ENCODE measurements at regions not wholly inside any gene's neighbourhood (a gene's known extent, or its start where the extent isn't known, plus 50 kb on each side); places are given as distances from the start of the nearest gene placed in this dataset.

GRCh38 chr4:180512801-180513475, 1730.3 kb upstream of the TENM3 start:
- TF ChIP-seq ZNF274 (IDR thresholded peaks at IDR 0.05; ENCODE audit: low read depth, low read length): no peak
- no peak for TF ChIP-seq SUZ12 (IDR thresholded peaks at IDR 0.05; ENCODE audit: extremely low read depth, insufficient read depth, insufficient read length)
- TF ChIP-seq YY1 (IDR thresholded peaks at IDR 0.05; ENCODE audit: insufficient read depth, insufficient read length): no peak
- Histone ChIP-seq H3K27me3 (ENCODE audit: insufficient read depth, insufficient read length) (no peaks in the 10 kb centered on the region), H3K4me3 (ENCODE audit: insufficient read length, low read depth) (no peak overlapping the region), H3K9ac (ENCODE audit: insufficient read length, low read depth) (no peak overlapping the region), H3K36me3 (ENCODE audit: insufficient read depth, insufficient read length, low read length) (no peaks in the 10 kb centered on the region), H3K9me3 (ENCODE audit: insufficient read depth, low read length) (no peaks in the 10 kb centered on the region), H3K4me1 (ENCODE audit: insufficient read depth, insufficient read length) (no peaks in the 10 kb centered on the region)
- no peak for DNase-seq (ENCODE audit: low read depth, low spot score)

- Histone ChIP-seq H3K4me1 (ENCODE audit: insufficient read depth, insufficient read length) (no peaks in the 10 kb centered on the region), H3K4me3 (ENCODE audit: insufficient read length, low read depth) (no peak overlapping the region), H3K27me3 (ENCODE audit: insufficient read depth, insufficient read length) (no peaks in the 10 kb centered on the region), H3K36me3 (ENCODE audit: insufficient read depth, insufficient read length, low read length) (no peaks in the 10 kb centered on the region), H3K9me3 (ENCODE audit: insufficient read depth, low read length) (no peaks in the 10 kb centered on the region), H3K9ac (ENCODE audit: insufficient read length, low read depth) (no peak overlapping the region)
- no peak for DNase-seq (ENCODE audit: low read depth, low spot score)
- no peak for TF ChIP-seq SUZ12 (IDR thresholded peaks at IDR 0.05; ENCODE audit: extremely low read depth, insufficient read depth, insufficient read length)
- TF ChIP-seq ZNF274 (IDR thresholded peaks at IDR 0.05; ENCODE audit: low read depth, low read length): no peak
- no peak for TF ChIP-seq YY1 (IDR thresholded peaks at IDR 0.05; ENCODE audit: insufficient read depth, insufficient read length)
Measured at GRCh38 chr4:180518906-180519305, 1724.3 kb upstream of the TENM3 start.

GRCh38 chr4:180521181-180521580, 1722.0 kb upstream of the TENM3 start:
- no peak for DNase-seq (ENCODE audit: low read depth, low spot score)
- no peak for TF ChIP-seq YY1 (IDR thresholded peaks at IDR 0.05; ENCODE audit: insufficient read depth, insufficient read length)
- no peak for TF ChIP-seq SUZ12 (IDR thresholded peaks at IDR 0.05; ENCODE audit: extremely low read depth, insufficient read depth, insufficient read length)
- TF ChIP-seq ZNF274 (IDR thresholded peaks at IDR 0.05; ENCODE audit: low read depth, low read length): no peak
- H3K36me3 ChIP-seq (ENCODE audit: insufficient read depth, insufficient read length, low read length): no peaks in the 10 kb centered on the region
- H3K4me3 ChIP-seq (ENCODE audit: insufficient read length, low read depth): no peak overlapping the region
- H3K27me3 ChIP-seq (ENCODE audit: insufficient read depth, insufficient read length): no peaks in the 10 kb centered on the region
- H3K9ac ChIP-seq (ENCODE audit: insufficient read length, low read depth): no peak overlapping the region
- H3K4me1 ChIP-seq (ENCODE audit: insufficient read depth, insufficient read length): no peaks in the 10 kb centered on the region
- no peaks in the 10 kb centered on the region for H3K9me3 ChIP-seq (ENCODE audit: insufficient read depth, low read length)

- no peak for DNase-seq (ENCODE audit: low read depth, low spot score)
- Histone ChIP-seq H3K27me3 (ENCODE audit: insufficient read depth, insufficient read length) (no peaks in the 10 kb centered on the region), H3K9me3 (ENCODE audit: insufficient read depth, low read length) (no peaks in the 10 kb centered on the region), H3K4me1 (ENCODE audit: insufficient read depth, insufficient read length) (no peaks in the 10 kb centered on the region), H3K36me3 (ENCODE audit: insufficient read depth, insufficient read length, low read length) (no peaks in the 10 kb centered on the region), H3K4me3 (ENCODE audit: insufficient read length, low read depth) (no peak overlapping the region), H3K9ac (ENCODE audit: insufficient read length, low read depth) (no peak overlapping the region)
- no peak for TF ChIP-seq YY1 (IDR thresholded peaks at IDR 0.05; ENCODE audit: insufficient read depth, insufficient read length)
- TF ChIP-seq SUZ12 (IDR thresholded peaks at IDR 0.05; ENCODE audit: extremely low read depth, insufficient read depth, insufficient read length): no peak
- no peak for TF ChIP-seq ZNF274 (IDR thresholded peaks at IDR 0.05; ENCODE audit: low read depth, low read length)
Measured at GRCh38 chr4:180525523-180526077, 1717.6 kb upstream of the TENM3 start.

- DNase-seq (ENCODE audit: low read depth, low spot score): no peak
- Histone ChIP-seq H3K9ac (ENCODE audit: insufficient read length, low read depth) (no peak overlapping the region), H3K4me3 (ENCODE audit: insufficient read length, low read depth) (no peak overlapping the region), H3K27me3 (ENCODE audit: insufficient read depth, insufficient read length) (no peaks in the 10 kb centered on the region), H3K4me1 (ENCODE audit: insufficient read depth, insufficient read length) (no peaks in the 10 kb centered on the region), H3K36me3 (ENCODE audit: insufficient read depth, insufficient read length, low read length) (no peaks in the 10 kb centered on the region), H3K9me3 (ENCODE audit: insufficient read depth, low read length) (no peaks in the 10 kb centered on the region)
- no peak for TF ChIP-seq YY1 (IDR thresholded peaks at IDR 0.05; ENCODE audit: insufficient read depth, insufficient read length)
- TF ChIP-seq ZNF274 (IDR thresholded peaks at IDR 0.05; ENCODE audit: low read depth, low read length): no peak
- TF ChIP-seq SUZ12 (IDR thresholded peaks at IDR 0.05; ENCODE audit: extremely low read depth, insufficient read depth, insufficient read length): no peak
Measured at GRCh38 chr4:180528003-180528402, 1715.2 kb upstream of the TENM3 start.

GRCh38 chr4:180530787-180531186, 1712.4 kb upstream of the TENM3 start:
- no peak overlapping the region for H3K4me3 ChIP-seq (ENCODE audit: insufficient read length, low read depth)
- H3K4me1 ChIP-seq (ENCODE audit: insufficient read depth, insufficient read length): no peaks in the 10 kb centered on the region
- no peak for DNase-seq (ENCODE audit: low read depth, low spot score)
- no peaks in the 10 kb centered on the region for H3K9me3 ChIP-seq (ENCODE audit: insufficient read depth, low read length)
- TF ChIP-seq SUZ12 (IDR thresholded peaks at IDR 0.05; ENCODE audit: extremely low read depth, insufficient read depth, insufficient read length) (no peak), YY1 (IDR thresholded peaks at IDR 0.05; ENCODE audit: insufficient read depth, insufficient read length) (no peak), ZNF274 (IDR thresholded peaks at IDR 0.05; ENCODE audit: low read depth, low read length) (no peak)
- no peaks in the 10 kb centered on the region for H3K36me3 ChIP-seq (ENCODE audit: insufficient read depth, insufficient read length, low read length)
- H3K27me3 ChIP-seq (ENCODE audit: insufficient read depth, insufficient read length): no peaks in the 10 kb centered on the region
- H3K9ac ChIP-seq (ENCODE audit: insufficient read length, low read depth): no peak overlapping the region

- H3K4me3 ChIP-seq (ENCODE audit: insufficient read length, low read depth): no peak overlapping the region
- TF ChIP-seq YY1 (IDR thresholded peaks at IDR 0.05; ENCODE audit: insufficient read depth, insufficient read length) (no peak), ZNF274 (IDR thresholded peaks at IDR 0.05; ENCODE audit: low read depth, low read length) (no peak), SUZ12 (IDR thresholded peaks at IDR 0.05; ENCODE audit: extremely low read depth, insufficient read depth, insufficient read length) (no peak)
- no peak for DNase-seq (ENCODE audit: low read depth, low spot score)
- H3K36me3 ChIP-seq (ENCODE audit: insufficient read depth, insufficient read length, low read length): no peaks in the 10 kb centered on the region
- H3K9ac ChIP-seq (ENCODE audit: insufficient read length, low read depth): no peak overlapping the region
- no peaks in the 10 kb centered on the region for H3K9me3 ChIP-seq (ENCODE audit: insufficient read depth, low read length)
- no peaks in the 10 kb centered on the region for H3K4me1 ChIP-seq (ENCODE audit: insufficient read depth, insufficient read length)
- no peaks in the 10 kb centered on the region for H3K27me3 ChIP-seq (ENCODE audit: insufficient read depth, insufficient read length)
Measured at GRCh38 chr4:180532691-180533090, 1710.5 kb upstream of the TENM3 start.

Data from NT2/D1 (cell line).